GM19035 (cell line): ENCODE measurements at regions not wholly inside any gene's neighbourhood (a gene's known extent, or its start where the extent isn't known, plus 50 kb on each side); places are given as distances from the start of the nearest gene placed in this dataset.
A peak's percentile ranks its signal among the peaks of the same experiment; 100 is the strongest.

Source experiments
- ATAC-seq: cut with Tn5 transposase; IDR thresholded peaks from one replicate; pipeline ENCODE4 v1.9.1; 2021; ENCODE audit not compliant: unreplicated experiment

DNA sequence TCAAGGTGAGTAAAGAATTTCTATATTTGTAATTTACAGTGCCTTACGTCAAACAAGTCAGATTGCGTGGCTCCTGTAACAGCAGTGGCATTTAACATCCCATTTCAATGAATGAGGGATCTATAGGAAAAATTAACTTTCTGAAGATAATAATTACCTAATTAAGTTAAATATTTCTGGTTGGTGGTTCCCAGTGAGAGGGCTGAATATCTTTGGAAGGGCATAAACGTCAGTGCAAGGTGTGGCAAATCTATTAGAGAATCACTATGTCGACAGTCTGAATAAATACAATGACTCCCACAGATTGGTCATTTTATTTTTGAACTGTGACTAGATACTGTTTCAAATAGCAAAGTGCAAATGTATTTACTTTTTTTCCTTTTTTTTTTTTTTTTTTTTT, 80.0 kb downstream of the S1PR1 start:
- no peak for ATAC-seq

DNA sequence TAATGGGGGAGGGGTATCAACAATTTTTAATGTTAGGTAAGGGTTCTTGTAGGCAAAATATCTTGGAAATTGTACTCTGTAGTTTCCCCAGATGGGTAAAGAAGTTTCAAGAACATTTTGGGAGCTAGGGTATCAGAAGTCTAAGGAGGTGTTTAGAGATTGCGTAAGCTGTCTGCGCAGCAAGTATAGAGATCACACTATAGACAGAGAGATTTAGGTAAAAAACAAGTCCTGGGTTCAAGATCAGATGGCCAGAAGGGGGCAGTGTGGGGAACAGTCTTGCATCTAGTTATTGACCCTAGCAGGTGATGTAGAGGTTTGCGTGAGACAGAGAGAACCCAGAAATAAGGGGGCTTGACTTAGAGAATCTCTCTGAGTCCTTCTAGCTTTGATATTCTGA, 80.8 kb downstream of the S1PR1 start:
- no peak for ATAC-seq

DNA sequence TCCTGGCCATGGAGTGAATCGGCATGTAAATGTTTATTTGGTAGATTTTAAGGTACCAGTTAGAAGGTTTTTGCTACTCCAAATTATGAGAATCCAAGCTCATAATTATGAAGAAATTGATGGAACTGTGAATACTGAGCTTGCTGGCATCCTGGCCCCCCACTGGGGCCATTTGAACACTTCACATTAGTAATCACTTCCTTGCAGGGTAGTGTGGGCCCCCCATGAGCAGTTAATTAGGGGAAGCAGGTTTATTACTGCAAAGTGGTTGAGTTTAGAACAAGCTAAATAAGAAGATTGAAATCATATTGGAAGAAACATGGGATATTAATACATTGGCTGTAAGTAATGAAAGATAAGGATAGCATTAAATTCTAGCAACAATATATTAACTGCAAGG, 86.7 kb downstream of the S1PR1 start:
- ATAC-seq, result no peak

DNA sequence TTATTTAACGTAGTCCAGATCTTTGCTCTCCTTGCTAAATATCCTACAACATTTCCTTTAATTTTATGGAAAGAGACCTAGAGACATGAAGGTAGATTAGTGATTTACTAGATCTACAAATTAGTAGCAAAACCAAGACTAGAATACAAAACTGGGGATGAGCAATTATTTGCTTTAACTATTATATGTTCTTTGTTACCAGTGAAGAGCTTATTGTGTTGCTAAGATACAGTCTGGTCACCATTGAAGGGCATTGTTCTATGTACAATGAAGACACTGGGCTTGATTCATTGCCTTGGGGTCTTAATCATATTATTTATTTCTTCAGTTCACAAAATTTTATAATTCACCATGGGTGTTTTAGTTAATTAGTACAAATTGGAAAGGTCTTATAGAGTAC, 88.3 kb downstream of the S1PR1 start:
- no peak for ATAC-seq

DNA sequence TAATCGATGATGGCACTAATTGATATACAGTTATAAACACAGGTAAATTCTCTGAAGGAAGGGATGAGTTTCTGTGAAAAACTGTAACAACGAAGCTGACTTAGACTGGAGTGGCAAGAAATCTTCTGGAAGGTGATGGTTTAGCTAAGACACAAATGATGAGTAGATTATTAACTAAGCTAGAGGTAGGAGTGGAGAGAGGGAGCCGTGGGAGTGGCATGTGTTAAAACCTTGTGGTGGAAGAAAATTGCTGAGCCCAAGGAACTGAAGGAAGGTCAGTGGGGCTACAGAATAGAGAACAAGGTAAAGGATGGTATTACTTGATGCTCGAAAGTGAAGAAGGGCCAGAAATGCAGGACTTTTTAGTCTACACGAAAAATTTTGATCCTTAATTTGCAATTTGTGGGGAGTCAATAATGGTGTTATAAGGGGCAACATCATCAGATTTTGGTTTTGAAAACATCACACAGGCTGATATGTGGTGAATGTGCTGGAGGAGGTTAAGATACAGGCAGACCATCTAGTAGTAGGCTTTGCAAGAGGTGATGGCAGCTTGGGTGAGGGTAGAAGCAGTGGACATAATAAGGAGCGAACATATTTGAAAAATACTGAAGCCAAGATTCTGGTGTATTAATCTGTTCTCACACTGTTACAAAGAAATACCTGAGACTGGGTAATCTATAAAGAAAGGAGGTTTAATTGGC, 93.8 kb downstream of the S1PR1 start:
- ATAC-seq, result no peak

DNA sequence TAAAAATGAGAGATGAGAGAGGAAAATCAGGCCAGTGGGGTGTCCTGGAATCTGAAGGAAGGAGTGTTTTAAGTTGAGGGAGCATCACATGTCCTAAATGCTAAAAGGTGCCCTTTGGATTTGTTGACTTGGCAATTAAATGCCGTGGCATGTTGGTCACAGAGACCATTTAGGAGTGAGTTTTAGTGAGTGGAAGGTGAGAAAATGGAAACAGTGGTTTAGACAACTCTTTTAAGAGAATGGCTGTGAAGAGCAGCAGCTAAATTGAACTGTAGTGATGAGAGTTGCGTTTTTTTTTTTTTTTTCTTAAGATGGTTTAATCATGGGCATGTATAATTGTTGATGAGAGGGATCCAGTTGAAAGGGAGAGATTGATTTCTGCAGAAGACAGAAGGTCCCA, 95.0 kb downstream of the S1PR1 start:
- ATAC-seq, result no peak

DNA sequence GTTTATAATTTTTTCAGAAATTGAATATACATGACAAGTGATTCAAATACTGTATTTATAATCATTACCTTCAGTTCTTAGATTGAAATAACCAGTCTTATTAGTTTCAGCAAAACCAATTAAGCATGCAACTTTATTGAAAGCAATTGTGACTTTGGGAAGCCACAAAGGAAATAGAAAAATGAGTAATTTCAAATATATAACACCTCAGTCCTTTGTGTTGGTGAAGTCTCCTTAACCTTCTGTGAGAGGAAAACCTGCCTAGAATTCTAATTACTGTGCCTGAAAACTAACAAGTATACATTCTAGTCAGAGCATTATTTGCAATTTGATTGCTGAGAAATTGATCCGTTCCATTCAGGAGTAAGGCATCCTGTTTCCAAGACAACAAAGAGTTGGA, 95.8 kb downstream of the S1PR1 start:
- no peak for ATAC-seq

DNA sequence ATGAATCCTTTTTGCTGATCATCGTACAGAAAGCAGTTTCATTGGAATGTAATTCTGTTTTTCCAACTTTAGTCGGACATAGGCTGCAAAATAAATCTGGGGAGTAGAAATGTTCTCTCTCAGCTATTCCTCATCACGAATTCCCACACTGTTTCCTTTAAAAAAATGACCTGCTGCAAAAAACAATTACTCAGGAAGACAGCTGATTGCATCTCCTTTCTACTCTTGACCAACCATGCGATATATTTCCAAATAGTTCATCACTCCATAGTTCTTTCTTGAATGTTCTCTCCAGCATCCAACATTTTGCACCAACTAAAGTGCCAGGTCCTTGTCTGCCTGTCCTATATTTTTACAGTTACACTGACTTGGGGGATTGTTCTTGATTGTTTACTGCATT, 96.4 kb downstream of the S1PR1 start:
- ATAC-seq, result no peak

DNA sequence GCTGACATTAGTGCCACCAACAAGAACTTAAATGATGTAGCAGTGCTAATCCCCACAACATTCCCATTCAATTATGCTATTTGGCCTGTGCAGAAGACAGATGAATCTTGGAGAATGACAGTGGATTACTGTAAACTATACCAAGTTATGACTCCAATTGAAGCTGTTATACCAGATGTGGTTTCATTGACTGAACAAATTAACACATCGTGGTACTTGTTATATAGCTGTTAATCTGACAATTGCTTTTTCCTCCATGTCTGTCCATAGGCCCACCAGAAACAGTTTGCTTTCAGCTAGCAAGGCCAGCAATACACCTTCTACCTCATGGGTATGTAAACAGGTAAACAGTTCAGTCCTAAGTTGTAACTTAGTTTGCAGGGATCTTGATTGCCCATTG, 101.1 kb downstream of the S1PR1 start:
- no peak for ATAC-seq

DNA sequence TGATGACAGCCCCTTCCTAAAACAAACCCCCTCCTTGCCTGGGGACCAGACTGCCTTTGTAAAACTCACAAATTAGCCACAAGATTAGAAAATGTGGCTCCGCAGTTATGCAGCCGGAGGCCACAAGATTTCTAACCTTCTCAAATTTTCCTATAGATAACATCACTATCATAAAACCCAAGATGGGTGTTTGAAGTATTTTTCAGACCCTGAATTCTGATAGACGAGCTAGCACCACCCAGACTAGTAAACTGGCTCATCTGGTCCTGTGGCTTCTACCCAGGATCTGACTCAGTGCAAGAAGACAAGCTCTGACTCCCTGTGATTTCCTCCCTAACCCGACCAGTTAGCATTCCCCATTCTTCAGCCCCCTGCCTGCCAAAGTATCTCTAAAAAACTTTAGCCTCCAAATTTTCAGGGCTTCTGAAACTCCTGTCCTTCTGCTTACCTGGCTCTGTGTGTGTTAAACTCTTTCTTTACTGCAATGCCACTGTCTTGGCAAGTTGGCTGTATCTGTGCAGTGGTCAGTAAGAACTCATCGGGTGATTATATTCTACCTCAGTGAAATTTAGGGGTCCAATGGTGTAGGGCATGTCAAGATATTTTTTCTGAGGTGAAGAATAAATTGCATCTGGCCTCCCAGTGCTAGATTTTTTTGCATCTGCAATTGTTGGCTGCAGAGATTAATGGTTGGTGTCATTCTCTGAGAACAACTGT, 102.1 kb downstream of the S1PR1 start:
- no peak for ATAC-seq

DNA sequence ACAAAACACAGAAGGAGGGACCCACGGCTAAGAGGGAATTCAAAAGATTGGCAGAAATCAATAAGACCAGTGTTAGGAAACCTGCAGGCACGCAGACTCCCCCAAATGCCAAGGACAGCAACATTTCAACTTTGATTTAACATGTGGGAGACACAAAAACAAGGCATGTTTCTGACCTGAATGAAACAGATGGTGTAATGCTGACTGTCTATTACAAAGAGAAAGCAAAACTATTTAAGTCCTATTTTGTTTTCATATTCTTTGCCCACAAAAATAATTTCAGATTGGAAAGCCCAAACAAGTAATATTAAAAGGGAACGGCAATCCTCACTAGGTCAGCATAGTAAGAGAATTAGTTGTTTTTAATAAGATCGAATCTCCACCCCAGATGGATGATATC, 107.9 kb downstream of the S1PR1 start:
- ATAC-seq, result no peak

DNA sequence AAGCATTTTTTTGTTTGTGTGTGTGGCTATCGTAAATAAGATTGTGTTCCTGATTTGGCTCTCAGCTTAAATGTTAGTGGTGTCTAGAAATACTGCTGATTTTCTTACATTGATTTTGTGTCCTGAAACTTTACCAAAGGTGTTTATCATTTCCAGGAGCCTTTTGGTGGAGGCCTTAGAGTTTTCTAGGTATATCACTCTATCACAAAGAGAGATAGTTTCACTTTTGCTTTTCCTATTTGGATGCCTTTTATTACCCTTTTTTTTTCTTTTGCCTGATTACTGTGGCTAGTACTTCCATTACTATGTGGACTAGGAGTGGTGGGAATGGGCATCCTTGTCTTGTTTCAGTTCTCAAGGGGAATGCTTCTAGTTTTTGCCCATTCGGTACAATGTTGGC, 109.6 kb downstream of the S1PR1 start:
- ATAC-seq, result no peak

DNA sequence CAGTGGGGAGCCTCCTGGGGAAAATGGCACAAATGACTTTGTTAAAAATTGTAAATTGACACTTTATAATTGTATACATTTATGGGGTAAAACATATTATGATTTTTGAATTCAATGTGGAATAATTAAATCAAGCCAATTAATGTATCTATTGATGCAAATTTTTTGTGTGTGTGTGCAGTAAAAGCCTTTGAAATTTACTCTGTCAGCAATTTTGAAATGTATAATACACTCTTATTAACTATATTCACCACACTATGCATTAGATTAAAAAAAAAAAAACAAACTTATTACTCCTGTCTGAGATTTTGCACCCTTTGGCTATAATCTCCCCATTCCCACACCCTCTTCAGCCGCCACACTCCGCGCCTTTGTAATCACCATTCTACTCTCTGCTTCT, 119.2 kb downstream of the S1PR1 start:
- ATAC-seq, result no peak

DNA sequence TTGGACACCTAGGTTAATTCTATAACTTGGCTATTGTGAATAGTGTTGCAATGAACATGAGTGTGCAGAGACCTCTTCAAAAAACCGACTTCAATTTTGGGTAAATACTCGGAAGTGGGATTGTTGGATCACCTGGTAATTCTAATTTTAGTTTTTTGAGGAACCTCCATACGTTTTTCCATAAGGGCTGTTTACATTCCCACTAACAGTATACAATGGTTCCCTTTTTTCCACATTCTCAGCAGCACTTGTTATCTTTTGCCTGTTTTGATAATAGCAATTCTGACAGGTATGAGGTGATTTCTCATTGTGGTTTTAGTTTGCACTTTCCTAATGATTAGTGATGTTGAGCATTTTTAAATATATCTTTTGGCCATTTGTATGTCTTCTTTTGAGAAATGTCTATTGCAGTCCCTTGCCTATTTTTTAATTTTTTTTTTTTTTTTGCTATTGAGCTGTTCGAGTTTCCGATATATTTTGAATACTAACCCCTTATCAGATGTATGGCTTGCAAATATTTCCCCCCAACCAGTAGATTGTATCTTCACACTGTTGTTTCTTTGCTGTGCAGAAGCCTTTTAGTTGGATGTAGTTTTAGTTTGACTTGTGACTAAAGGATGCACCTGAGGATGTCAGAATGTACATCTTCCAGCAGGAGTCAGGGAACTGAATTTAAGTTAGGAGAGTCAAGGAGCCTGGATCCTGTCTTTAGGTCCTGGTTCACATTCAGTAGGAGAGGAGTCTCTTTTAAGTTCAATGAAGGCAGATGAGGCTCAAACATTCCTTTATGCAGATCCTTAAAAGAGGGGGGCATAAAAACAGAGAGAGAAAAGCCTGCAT, 120.0 kb downstream of the S1PR1 start:
- ATAC-seq, result peak; percentile 36

DNA sequence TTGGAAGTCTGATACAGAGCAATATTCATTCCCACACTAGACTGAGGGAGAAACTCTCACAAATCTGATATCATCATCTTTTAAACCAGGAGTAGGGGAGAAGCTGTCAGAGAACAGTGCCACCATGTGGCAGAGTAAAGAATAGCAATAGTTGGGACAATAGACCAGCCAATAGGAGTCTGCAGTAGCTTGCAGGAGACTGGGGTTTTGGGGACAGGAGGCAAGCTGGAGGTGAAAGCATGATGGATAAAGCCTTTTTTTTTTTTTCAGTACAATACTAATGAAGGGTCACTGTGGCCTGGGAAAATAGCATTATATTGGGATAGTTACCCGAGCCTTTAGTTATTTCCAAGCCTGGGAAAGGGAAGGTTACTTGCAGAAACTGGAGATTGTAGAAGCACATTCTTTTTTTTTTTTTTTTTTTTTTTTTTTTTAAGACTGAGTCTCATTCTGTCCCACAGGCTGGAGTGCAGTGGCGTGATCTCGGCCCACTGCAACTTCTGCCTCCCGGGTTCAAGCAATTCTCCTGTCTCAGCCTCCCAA, 120.7 kb downstream of the S1PR1 start:
- ATAC-seq, result peak; percentile 94

DNA sequence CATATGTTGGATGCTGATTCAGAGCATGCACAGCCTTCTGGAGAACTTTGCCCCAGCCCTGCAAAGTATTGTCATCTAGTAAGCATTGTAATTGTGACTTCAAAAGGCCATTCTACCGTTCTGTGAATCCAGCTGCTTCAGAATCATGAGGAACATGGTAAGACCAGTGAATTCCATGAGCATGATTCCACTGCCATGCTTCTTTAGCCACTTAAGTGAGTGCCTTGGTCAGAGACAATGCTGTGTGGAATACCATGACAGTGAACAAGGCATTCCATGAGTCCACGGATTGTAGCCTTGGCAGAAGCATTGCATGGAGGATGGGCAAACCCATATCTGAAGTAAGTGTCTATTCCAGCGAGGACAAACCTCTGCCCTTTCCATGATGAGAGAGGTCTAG, 123.7 kb downstream of the S1PR1 start:
- no peak for ATAC-seq

DNA sequence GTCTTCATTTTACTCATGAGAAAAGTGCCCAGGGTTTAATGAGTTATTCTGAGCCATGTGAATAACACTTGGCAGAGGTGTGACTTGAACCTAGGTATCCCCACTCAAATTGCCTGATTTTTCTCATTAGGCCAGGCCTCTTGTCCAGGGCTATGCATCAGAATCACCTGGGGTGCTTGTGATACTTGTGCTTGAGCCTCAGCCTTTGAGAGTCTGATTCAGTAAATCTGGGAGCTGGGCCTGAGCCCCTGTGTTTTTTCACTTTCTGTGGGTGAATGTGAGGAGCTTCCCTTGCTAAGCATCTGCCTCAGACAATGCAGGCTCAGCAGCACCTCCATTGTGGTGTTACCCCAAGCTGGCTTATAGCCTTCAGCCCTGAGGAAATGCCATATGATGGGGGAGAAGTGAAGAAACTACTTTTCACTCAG, 127.1 kb downstream of the S1PR1 start:
- no peak for ATAC-seq

DNA sequence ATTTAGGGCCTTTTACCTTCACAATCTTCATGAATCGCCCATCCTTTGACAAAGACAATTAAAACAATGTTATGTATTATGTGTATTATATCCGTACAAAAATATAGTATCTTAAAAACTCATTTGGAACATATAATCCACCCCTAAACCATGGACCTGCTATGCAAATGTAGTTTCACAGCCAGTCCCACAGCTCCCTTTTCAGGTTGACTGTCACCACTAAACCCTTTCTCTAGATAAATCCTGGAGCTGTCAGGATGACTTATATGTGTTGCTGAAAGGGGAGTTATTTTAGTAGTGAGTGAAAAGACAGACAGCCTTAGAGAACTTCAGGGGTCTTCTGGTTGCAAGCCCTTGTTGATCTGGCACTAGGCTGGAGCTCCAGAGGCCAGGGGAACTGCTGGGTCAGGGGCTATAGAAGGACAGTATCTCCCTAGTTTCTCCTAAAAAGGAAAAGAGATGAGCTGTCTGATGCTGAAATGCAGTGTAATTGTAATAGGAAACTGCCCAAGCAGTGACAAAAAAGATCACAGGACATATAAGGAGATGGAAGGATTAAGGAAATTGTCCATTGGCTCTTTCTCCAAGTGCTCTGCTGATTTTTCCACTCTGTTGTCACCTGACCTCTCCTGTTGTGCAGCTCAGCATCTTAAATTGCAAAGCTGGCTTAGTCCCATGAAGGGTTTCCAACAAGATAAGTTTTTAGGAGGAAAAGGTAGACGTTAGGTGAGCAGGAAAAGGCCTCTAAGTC, 127.7 kb downstream of the S1PR1 start:
- ATAC-seq, result no peak

DNA sequence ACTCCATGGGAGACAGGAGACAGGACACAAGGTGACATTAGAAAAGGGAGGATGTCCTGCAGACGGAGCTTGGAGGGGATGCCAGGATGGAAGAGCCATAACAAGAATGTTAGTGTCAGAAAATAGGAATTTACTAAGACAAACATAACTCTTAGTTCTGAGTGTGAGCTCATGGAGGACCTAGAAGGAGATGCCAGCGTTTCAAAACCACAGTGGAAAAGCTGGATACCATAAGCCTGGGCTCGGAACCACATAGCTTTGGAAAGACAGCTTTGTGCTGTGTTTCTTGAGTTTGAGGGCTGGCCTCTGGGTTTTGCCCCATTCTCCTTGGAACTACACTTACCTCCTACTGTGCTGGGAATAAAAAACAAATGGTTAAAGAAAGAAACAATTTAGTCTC, 128.4 kb downstream of the S1PR1 start:
- no peak for ATAC-seq

DNA sequence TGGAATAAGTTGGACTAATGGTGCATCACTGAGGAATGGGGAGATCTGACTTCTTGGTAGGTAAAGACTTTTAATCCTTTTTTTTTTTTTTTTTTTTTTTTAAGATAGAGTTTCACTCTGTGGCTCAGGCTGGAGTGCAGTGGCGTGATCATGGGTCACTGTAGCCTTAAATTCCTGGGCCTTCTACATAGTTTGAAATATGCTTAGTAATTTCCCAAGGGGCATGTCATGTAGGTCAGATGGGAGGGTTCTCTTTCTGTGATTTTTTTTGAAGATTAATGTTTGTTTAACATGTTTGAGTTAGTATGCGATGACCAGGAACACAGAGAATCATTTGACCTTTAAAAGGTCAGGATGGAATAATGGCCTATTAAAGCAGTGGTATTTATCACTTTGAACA, 129.1 kb downstream of the S1PR1 start:
- no peak for ATAC-seq
